KMS-11 (cell line): ENCODE measurements at regions not wholly inside any gene's neighbourhood (a gene's known extent, or its start where the extent isn't known, plus 50 kb on each side); places are given as distances from the start of the nearest gene placed in this dataset.

Experiments used
- H2AFZ ChIP-seq: fragments of 200-600 bp; sonication (generic); 2 replicates; pipeline ENCODE4 v1.6.1; 2016; ENCODE audit warnings: antibody characterized with exemption, mixed run types, low read depth
- H3K27ac ChIP-seq: fragments of 200-600 bp; sonication (generic); 2 replicates; pipeline ENCODE4 v1.6.1; 2016; ENCODE audit warnings: mild to moderate bottlenecking, mixed run types
- H3K27me3 ChIP-seq: fragments of 200-600 bp; sonication (generic); 2 replicates; pipeline ENCODE4 v1.6.1; 2017; ENCODE audit warnings: mild to moderate bottlenecking, low read depth, mixed run types, moderate library complexity; ENCODE audit not compliant: insufficient read depth
- H3K36me3 ChIP-seq: fragments of 200-600 bp; sonication (generic); 2 replicates; pipeline ENCODE4 v1.6.1; 2017; ENCODE audit warnings: mild to moderate bottlenecking, mixed run types; ENCODE audit not compliant: insufficient read depth
- H3K4me1 ChIP-seq: fragments of 200-600 bp; sonication (generic); 2 replicates; pipeline ENCODE4 v1.6.1; 2016; ENCODE audit warnings: mild to moderate bottlenecking, low read depth, mixed run types; ENCODE audit not compliant: poor library complexity, severe bottlenecking
- H3K4me2 ChIP-seq: fragments of 200-600 bp; sonication (generic); 2 replicates; pipeline ENCODE4 v1.7.0; 2016; ENCODE audit warnings: mild to moderate bottlenecking, mixed run types
- H3K4me3 ChIP-seq: fragments of 200-600 bp; sonication (generic); IDR thresholded peaks from 2 replicates; pipeline ENCODE4 v1.6.1; 2017; ENCODE audit warnings: low read depth, low read length, mixed read lengths; ENCODE audit not compliant: insufficient read depth
- H3K79me2 ChIP-seq: fragments of 200-600 bp; sonication (generic); 2 replicates; pipeline ENCODE4 v1.6.1; 2016; ENCODE audit warnings: low read depth, mixed run types; ENCODE audit not compliant: insufficient read depth
- H3K9ac ChIP-seq: fragments of 200-600 bp; sonication (generic); 2 replicates; pipeline ENCODE4 v1.6.1; 2016; ENCODE audit warnings: mild to moderate bottlenecking, mixed run types
- H4K20me1 ChIP-seq: fragments of 200-600 bp; sonication (generic); 2 replicates; pipeline ENCODE4 v1.6.1; 2016; ENCODE audit warnings: mild to moderate bottlenecking, mixed run types; ENCODE audit not compliant: insufficient read depth
- CTCF ChIP-seq: fragments of 200-600 bp; sonication (generic); conservative IDR thresholded peaks from 2 replicates; pipeline ENCODE4 v1.6.1; 2017; ENCODE audit warnings: low read depth, mild to moderate bottlenecking, antibody characterized with exemption, low read length, moderate library complexity, mixed read lengths

- no peak for TF ChIP-seq CTCF
- Histone ChIP-seq H3K9ac (no peak overlapping the region), H3K4me3 (no peak overlapping the region), H3K79me2 (no peaks in the 10 kb centered on the region), H4K20me1 (no peaks in the 10 kb centered on the region), H2AFZ (no peak overlapping the region), H3K27ac (no peak overlapping the region), H3K4me2 (no peak overlapping the region), H3K27me3 (no peaks in the 10 kb centered on the region), H3K4me1 (no peaks in the 10 kb centered on the region), H3K36me3 (no peaks in the 10 kb centered on the region)
Observed at GRCh38 chr4:54418468-54418867, 189.4 kb downstream of the PDGFRA start.

GRCh38 chr4:54423066-54423465 lies 194.0 kb downstream of the PDGFRA start:
- Histone ChIP-seq H3K27ac (no peak overlapping the region), H3K9ac (no peak overlapping the region), H4K20me1 (no peaks in the 10 kb centered on the region), H3K79me2 (no peaks in the 10 kb centered on the region), H3K27me3 (no peaks in the 10 kb centered on the region), H3K4me2 (no peak overlapping the region), H3K36me3 (no peaks in the 10 kb centered on the region), H3K4me3 (no peak overlapping the region), H3K4me1 (peaks cover 38% of the 10 kb centered on the region), H2AFZ (no peak overlapping the region)
- no peak for TF ChIP-seq CTCF

GRCh38 chr4:54427826-54428225 lies 198.7 kb downstream of the PDGFRA start:
- Histone ChIP-seq H3K79me2 (no peaks in the 10 kb centered on the region), H3K27me3 (no peaks in the 10 kb centered on the region), H3K36me3 (no peaks in the 10 kb centered on the region), H3K27ac (peak overlapping the region; percentile 16; the same call in 1 of the 2 replicates), H3K4me3 (peak overlapping the region; percentile 25), H3K4me1 (peaks cover 79% of the 10 kb centered on the region), H4K20me1 (no peaks in the 10 kb centered on the region), H2AFZ (peak overlapping the region; percentile 34; the same call in 1 of the 2 replicates), H3K4me2 (peak overlapping the region; percentile 66), H3K9ac (no peak overlapping the region)
- no peak for TF ChIP-seq CTCF

- no peaks in the 10 kb centered on the region for H3K27me3 ChIP-seq
- TF ChIP-seq CTCF: no peak
- H3K4me2 ChIP-seq: no peak overlapping the region
- H2AFZ ChIP-seq: no peak overlapping the region
- H3K27ac ChIP-seq: no peak overlapping the region
- H3K4me1 ChIP-seq: peaks cover 79% of the 10 kb centered on the region
- H3K4me3 ChIP-seq: no peak overlapping the region
- H4K20me1 ChIP-seq: no peaks in the 10 kb centered on the region
- H3K79me2 ChIP-seq: no peaks in the 10 kb centered on the region
- no peaks in the 10 kb centered on the region for H3K36me3 ChIP-seq
- no peak overlapping the region for H3K9ac ChIP-seq
Observed at GRCh38 chr4:54428940-54429339, 199.8 kb downstream of the PDGFRA start.
